Smooth muscle cell (in vitro differentiated cells): ENCODE measurements at regions not wholly inside any gene's neighbourhood (a gene's known extent, or its start where the extent isn't known, plus 50 kb on each side); places are given as distances from the start of the nearest gene placed in this dataset. TPM values are rescaled to one million over a fixed set of nuclear protein-coding genes. Genes with fewer than 3 reads are reported as not detected.

Experiments used
- microRNA-seq: library from miRNA; unstranded; fragments of <30 nt; microRNA quantifications from one replicate; pipeline ENCODE4, GENCODE V29; 2016; ENCODE audit warnings: borderline number of aligned reads
- small RNA-seq: library from RNA; depleted of rRNA; stranded (forward); fragments of <200 nt; gene quantifications from one replicate; pipeline ENCODE3, GENCODE V24; 2014

Small RNA genes in the stretch of these regions (microRNA-seq; reads per million reads assigned to microRNA genes)
- gene MIR3672, result not detected

Small RNA genes in the stretch of these regions (small RNA-seq; reads per million reads assigned to genes)
- gene MIR3672 (not detected), gene RF00012 (not detected)
